ENCODE measurements at regions not wholly inside any gene's neighbourhood (a gene's known extent, or its start where the extent isn't known, plus 50 kb on each side); places are given as distances from the start of the nearest gene placed in this dataset.

DNA sequence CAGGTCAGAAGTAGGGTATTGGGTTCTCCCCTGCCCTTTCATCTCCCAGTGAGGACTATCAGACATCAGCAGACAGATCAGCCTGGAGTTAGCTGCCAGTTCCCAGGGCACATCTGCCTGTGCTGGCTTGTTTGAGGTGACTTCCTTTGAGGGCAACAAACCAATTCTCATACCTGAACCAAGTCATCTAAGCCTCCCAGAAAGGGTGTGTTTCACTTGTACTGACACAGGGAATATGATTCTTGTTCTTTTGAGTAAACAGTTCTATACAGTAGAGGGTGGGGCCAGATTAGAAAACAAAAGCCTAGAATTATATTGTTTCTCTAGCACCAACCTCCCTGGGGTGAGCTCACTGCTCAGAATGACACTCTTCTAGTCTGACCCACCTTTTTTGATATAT lies 591.9 kb downstream of the SLC4A3 start:
- TF ChIP-seq, protein P1, sequence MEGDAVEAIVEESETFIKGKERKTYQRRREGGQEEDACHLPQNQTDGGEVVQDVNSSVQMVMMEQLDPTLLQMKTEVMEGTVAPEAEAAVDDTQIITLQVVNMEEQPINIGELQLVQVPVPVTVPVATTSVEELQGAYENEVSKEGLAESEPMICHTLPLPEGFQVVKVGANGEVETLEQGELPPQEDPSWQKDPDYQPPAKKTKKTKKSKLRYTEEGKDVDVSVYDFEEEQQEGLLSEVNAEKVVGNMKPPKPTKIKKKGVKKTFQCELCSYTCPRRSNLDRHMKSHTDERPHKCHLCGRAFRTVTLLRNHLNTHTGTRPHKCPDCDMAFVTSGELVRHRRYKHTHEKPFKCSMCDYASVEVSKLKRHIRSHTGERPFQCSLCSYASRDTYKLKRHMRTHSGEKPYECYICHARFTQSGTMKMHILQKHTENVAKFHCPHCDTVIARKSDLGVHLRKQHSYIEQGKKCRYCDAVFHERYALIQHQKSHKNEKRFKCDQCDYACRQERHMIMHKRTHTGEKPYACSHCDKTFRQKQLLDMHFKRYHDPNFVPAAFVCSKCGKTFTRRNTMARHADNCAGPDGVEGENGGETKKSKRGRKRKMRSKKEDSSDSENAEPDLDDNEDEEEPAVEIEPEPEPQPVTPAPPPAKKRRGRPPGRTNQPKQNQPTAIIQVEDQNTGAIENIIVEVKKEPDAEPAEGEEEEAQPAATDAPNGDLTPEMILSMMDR (conservative IDR thresholded peaks at IDR 0.05; ENCODE audit: low read length): no peak
- no peak for TF ChIP-seq EZH2phosphoT487 (IDR thresholded peaks at IDR 0.05; ENCODE audit: borderline replicate concordance)

Measured in Loucy (cell line).